ENCODE measurements at regions not wholly inside any gene's neighbourhood (a gene's known extent, or its start where the extent isn't known, plus 50 kb on each side); places are given as distances from the start of the nearest gene placed in this dataset.
"Not testable (repeated sequence)": the region's sequence is repeated elsewhere in the genome, so short reads cannot be mapped to it uniquely, and the experiment has no call there.

- no peak for DNase-seq (ENCODE audit: low spot score)
These were observed 258.6 kb downstream of the TLE1 start for GRCh38 chr9:81430727-81431126.

GRCh38 chr9:81427870-81428269, 261.5 kb downstream of the TLE1 start:
- no peak for DNase-seq (ENCODE audit: low spot score)

GRCh38 chr9:81424431-81424830, 264.9 kb downstream of the TLE1 start:
- DNase-seq (ENCODE audit: low spot score), result no peak

GRCh38 chr9:81423589-81424326, 265.6 kb downstream of the TLE1 start:
- DNase-seq (ENCODE audit: low spot score), result no peak

GRCh38 chr9:81421090-81421489, 268.3 kb downstream of the TLE1 start:
- DNase-seq (ENCODE audit: low spot score), result not testable (repeated sequence)

- DNase-seq (ENCODE audit: low spot score), result no peak
These were observed 269.3 kb downstream of the TLE1 start for GRCh38 chr9:81420024-81420423.

- no peak for DNase-seq (ENCODE audit: low spot score)
These were observed 271.4 kb downstream of the TLE1 start for GRCh38 chr9:81417941-81418340.

GRCh38 chr9:81417299-81417675, 272.1 kb downstream of the TLE1 start:
- DNase-seq (ENCODE audit: low spot score), result no peak

GRCh38 chr9:81416476-81417298, 272.7 kb downstream of the TLE1 start:
- DNase-seq (ENCODE audit: low spot score), result no peak

GRCh38 chr9:81414836-81415235, 274.5 kb downstream of the TLE1 start:
- DNase-seq (ENCODE audit: low spot score), result no peak

GRCh38 chr9:81411961-81412360, 277.4 kb downstream of the TLE1 start:
- DNase-seq (ENCODE audit: low spot score), result no peak

- no peak for DNase-seq (ENCODE audit: low spot score)
These were observed 279.1 kb downstream of the TLE1 start for GRCh38 chr9:81410201-81410600.

GRCh38 chr9:81408951-81409350, 280.4 kb downstream of the TLE1 start:
- no peak for DNase-seq (ENCODE audit: low spot score)

GRCh38 chr9:81404931-81405598, 284.3 kb downstream of the TLE1 start:
- DNase-seq (ENCODE audit: low spot score), result no peak

GRCh38 chr9:81397481-81398381, 291.6 kb downstream of the TLE1 start:
- no peak for DNase-seq (ENCODE audit: low spot score)

- no peak for DNase-seq (ENCODE audit: low spot score)
These were observed 292.8 kb downstream of the TLE1 start for GRCh38 chr9:81396528-81396927.

- DNase-seq (ENCODE audit: low spot score), result no peak
These were observed 293.7 kb downstream of the TLE1 start for GRCh38 chr9:81395676-81396054.

GRCh38 chr9:81394881-81395675, 294.3 kb downstream of the TLE1 start:
- no peak for DNase-seq (ENCODE audit: low spot score)

- DNase-seq (ENCODE audit: low spot score), result no peak
These were observed 295.1 kb downstream of the TLE1 start for GRCh38 chr9:81393985-81394811.

- no peak for DNase-seq (ENCODE audit: low spot score)
These were observed 297.9 kb downstream of the TLE1 start for GRCh38 chr9:81391457-81391825.

All from cerebellar cortex (tissue), 1 donor.